SKM-1 (cell line): ENCODE measurements at regions not wholly inside any gene's neighbourhood (a gene's known extent, or its start where the extent isn't known, plus 50 kb on each side); places are given as distances from the start of the nearest gene placed in this dataset.
"Not testable (repeated sequence)": the region's sequence is repeated elsewhere in the genome, so short reads cannot be mapped to it uniquely, and the experiment has no call there.

ENCODE experiments used
- DNase-seq: peaks from one replicate; lab custom pipeline; 2025; ENCODE audit not compliant: unreplicated experiment; lab: John Stamatoyannopoulos, UW

GRCh38 chr22:27084130-27084529 is 426.7 kb downstream of the MIAT start:
- DNase-seq, result no peak

DNA sequence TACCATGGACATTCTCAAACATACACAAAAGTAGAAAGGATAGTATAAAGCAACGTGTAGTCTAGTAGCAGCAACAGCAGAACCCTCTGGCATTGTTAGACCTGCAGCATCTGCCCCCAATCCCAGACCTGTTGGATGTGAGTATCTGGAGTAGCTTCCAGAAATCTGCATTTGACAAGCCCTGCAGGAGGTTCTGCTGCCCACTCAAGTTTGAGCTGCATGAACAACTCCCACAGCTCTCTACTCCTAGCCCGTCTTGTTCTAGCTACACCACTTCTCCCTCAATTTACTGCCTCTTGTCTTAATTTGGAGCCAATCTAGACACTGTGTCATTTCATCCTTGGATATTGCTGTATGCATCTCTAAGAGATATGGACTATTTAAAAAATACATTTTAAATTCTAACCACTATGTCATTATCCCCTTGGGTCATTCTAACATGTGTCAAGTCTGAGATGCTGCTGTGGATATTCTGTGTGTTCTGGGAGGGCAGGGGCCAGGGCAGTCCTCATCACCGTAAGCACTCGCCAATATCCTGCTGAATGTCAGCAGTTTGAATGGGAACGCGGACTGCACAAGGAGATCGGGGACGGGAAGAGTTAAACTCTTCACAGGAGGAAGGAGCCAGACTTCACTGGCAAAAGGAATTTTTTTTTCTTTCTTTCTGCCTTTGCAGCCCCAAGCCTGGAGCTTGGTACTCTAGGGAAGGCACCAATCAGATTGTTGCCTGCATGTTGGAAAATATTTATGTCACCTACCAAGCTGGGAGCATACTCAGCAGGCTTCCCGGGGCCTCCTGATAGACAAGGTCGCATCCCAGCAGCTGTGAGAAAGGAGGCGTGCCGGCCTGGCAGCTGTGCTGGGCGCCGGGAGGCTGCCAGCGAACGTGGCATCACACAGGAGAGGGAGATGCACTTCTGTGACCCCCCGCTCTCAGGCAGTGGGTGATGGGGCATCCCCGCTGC is 429.0 kb downstream of the MIAT start:
- DNase-seq, result no peak

GRCh38 chr22:27087051-27087450 is 429.7 kb downstream of the MIAT start:
- no peak for DNase-seq

DNA sequence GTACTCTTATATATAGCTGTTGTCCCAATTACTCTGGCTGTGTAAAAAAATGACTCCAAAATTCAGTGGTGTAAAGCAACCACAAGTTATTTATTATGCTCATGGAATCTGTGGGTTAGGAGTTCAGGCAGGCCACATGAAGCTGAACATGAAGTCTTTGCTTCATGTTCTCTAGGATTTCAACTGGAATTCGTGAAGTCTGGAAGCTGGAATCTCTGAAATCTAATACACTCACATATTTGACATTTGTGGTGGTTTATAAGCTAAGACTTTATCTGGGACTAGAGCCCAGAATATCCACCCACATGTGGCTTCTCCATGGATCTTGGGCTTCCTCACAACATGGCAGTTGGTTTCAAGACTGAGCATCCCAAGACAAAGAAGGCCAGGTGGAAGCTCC is 430.6 kb downstream of the MIAT start:
- no peak for DNase-seq

DNA sequence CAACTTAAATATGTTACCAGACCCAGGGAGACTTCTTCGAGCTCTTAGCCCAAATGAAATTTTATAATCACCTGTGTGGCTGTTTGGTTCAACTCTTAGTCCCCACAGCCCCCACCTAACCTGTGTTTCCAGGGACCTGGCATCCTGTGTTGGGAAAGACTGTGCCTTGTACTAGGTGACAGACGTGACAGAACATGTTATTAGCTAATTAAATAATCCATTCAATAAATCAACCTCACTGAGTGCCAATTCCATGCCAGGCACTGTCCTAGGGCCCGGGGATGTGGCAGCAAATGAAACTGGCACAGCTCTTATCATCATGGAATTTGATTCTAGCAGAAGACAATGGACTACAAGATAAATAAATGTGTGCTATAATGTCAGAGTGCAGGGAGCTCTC is 431.9 kb downstream of the MIAT start:
- DNase-seq, result no peak

DNA sequence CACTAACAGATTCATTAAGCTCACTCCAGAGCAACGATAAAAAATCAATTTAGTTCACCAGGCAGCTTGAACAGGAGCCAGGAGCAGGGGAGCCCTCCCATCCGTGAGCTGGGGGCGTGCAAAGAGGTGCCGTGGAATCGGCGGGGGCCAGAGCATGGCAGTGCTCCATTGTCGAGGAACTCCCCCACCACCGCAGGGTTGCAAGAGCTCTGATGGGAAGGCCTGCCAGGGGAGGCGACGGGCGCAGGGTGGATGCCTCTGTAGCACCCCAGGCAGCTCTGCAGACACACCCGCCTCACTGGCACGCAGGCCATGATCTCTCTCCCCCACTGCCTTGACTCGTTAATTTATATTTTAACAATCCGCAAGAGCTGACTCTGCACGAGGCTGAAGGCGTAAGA is 433.2 kb downstream of the MIAT start:
- DNase-seq, result no peak

GRCh38 chr22:27093422-27093821 is 436.0 kb downstream of the MIAT start:
- DNase-seq, result no peak

DNA sequence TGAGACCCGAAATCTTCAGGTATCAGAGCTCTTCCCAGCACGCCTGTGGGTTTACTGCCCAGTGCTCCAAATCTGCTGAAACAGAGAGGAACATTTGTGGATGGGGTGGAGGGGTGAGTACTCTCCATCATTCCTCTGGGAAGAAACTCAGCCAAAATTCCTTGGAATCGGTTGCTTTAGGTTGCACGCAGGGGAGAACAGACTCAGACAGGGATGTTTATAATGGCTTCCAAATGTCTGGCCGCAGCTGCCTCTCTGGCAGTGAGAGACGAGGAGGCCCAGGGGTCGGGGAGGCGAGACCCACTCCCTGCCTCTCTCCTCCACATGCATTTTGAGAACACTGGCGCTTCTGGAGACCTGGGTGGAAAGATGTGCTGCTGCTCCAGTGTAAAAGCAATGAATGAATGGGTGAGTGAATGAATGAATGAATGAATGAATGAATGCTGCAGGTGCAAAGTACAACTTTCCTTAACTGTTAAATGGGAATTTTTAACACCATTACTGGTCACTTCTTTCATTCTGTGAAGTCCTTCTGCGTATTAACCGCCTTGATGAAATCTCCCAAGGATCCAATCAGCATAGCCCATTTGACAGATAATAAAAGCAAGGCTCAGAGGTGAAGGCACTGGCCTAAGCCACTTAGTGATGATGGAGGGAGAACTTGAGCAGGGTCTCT is 437.4 kb downstream of the MIAT start:
- DNase-seq, result no peak

GRCh38 chr22:27097506-27097905 is 440.1 kb downstream of the MIAT start:
- no peak for DNase-seq

DNA sequence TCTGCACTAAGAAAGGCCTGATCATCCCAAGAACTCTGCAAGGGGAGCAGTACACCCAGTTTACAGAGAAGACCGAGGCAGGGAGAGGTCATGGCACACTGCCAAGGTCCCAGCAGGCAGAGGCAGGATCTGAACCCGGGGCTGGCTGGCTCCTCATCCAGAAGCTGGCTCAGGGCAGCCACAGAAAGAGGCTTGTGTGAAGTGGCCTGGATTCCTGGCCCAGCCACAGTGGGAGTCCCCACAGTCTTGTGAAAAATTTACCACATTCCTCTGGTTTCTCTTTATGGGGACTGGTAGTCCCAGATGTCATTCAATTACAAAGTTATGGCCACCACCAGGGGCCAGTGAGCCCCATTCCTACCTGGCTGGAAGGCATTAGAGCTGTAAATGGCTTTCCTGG is 440.5 kb downstream of the MIAT start:
- DNase-seq, result no peak

GRCh38 chr22:27099946-27100722 is 442.7 kb downstream of the MIAT start:
- no peak for DNase-seq

GRCh38 chr22:27100789-27101188 is 443.4 kb downstream of the MIAT start:
- no peak for DNase-seq

DNA sequence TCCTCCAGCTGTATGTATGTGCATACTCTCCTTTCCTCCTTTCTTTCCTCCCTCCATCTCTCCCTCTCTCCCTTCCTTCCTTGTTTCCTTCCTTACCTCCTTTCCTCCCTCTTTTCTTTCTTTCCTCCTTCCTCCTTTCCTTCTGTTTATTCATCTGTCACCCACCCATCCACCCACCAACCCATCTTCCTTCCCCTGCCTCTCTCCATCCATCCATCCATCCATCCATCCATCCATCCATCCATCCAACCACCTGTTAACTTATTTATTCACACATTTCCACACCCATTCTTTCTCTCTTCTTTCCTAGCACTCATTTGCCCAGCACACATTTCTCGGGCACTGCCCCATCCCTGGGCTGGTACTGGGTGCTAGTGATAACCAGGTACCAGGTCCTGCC is 443.9 kb downstream of the MIAT start:
- DNase-seq, result no peak

GRCh38 chr22:27104449-27104848 is 447.1 kb downstream of the MIAT start:
- no peak for DNase-seq

DNA sequence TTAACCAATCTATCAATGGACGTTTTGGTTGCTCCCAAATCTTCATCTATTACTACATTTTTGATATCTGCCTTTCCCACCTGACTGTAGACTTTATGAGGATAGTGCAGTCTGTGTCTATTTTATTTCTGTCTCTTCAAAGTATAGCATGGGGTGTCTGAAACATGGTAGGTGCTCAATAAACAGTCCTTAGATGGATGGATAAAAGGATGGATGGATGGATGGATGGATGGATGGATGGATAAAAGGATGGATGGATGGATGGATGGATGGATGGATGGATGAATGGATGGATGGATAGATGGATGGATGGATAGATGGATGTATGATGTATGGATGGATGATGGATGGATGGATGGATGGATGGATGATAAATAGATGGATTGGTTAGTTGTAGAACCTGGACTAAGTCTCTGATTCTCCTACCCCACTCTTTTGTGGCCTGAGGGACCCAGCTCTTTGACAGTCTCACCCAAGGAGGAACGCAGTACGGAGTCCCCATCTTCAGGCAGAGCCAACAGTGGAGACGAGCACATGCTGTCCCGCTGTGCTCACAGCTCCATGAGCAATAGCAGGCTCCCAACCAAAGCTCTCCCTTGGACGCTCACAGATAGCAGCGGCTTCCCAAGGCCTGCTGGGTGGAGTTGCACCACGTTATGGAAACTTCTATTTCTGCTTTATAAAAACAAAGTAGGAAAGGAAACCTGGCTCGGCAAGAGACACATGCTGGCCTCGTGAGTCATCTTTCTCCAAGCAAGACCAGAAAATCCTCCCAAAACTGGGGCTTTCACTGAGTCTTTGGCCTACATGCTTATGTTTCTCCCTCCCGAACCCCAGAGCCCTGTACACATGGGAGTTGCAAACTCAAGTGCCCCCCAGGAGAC is 448.0 kb downstream of the MIAT start:
- DNase-seq, result no peak

- DNase-seq, result no peak
Observed at GRCh38 chr22:27106985-27107384, 449.6 kb downstream of the MIAT start.

DNA sequence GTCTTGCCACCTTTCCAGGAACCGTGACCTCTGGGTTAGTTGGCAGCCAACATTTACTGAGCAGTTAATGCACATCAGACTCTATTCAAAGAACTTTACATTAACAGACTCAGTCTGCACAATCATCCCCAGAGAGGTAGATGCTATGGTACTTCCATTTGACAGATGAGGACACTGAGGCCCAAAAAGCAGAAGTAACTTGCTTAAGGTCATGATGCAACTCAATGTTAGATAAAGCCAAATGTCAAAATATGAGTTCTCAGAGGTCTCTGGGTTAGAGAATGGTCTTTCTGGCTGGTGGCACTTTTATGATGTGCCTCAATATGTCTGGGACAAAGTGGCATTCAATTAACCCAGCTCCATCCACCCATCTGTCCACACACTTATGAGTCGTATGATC is 450.0 kb downstream of the MIAT start:
- no peak for DNase-seq

GRCh38 chr22:27107824-27108223 is 450.4 kb downstream of the MIAT start:
- DNase-seq, result no peak

- no peak for DNase-seq
Observed at GRCh38 chr22:27108425-27109114, 451.2 kb downstream of the MIAT start.

- not testable (repeated sequence) for DNase-seq
Observed at GRCh38 chr22:27109406-27109805, 452.0 kb downstream of the MIAT start.
